GM12891 (cell line): ENCODE measurements at regions not wholly inside any gene's neighbourhood (a gene's known extent, or its start where the extent isn't known, plus 50 kb on each side); places are given as distances from the start of the nearest gene placed in this dataset.

Source experiments
- DNase-seq: peaks from one replicate; pipeline ENCODE4 v3.0.0; 2011; ENCODE audit warnings: low spot score; ENCODE audit not compliant: insufficient read length
- FAIRE-seq: peaks from 2 replicates; lab custom pipeline; 2011; peaks lifted over from hg19 to GRCh38; lab: Jason Lieb, UNC
- PAX5 ChIP-seq: IDR thresholded peaks from 2 replicates; pipeline ENCODE4 v1.6.1; 2011; ENCODE audit warnings: low read length, moderate library complexity, mild to moderate bottlenecking; ENCODE audit not compliant: insufficient read depth, severe bottlenecking
- POLR2A ChIP-seq: IDR thresholded peaks from 2 replicates; pipeline ENCODE4 v1.6.1; 2011; ENCODE audit warnings: low read depth, low read length, control low read depth
- POLR2AphosphoS5 ChIP-seq: IDR thresholded peaks from 2 replicates; pipeline ENCODE4 v1.6.1; 2011; ENCODE audit warnings: low read depth, low read length, control low read depth
- POU2F2 ChIP-seq: IDR thresholded peaks from 2 replicates; pipeline ENCODE4 v1.6.1; 2011; ENCODE audit warnings: low read depth, mild to moderate bottlenecking, control low read depth, low read length, moderate library complexity
- SPI1 ChIP-seq: IDR thresholded peaks from 2 replicates; pipeline ENCODE4 v1.6.1; 2011; ENCODE audit warnings: low read depth, low read length, control low read depth
- TAF1 ChIP-seq: IDR thresholded peaks from 2 replicates; pipeline ENCODE4 v1.6.1; 2011; ENCODE audit warnings: low read depth, low read length, control low read depth

GRCh38 chr3:103167850-103168249 lies 733.0 kb downstream of the ZPLD1 start:
- FAIRE-seq = no peak
- no peak for DNase-seq
- TF ChIP-seq PAX5 = no peak
- TF ChIP-seq POU2F2 = no peak
- TF ChIP-seq SPI1 = no peak
- TF ChIP-seq TAF1 = no peak
- no peak for TF ChIP-seq POLR2AphosphoS5
- TF ChIP-seq POLR2A = no peak

GRCh38 chr3:103169289-103169688 lies 734.5 kb downstream of the ZPLD1 start:
- DNase-seq (no peak), FAIRE-seq (no peak)
- TF ChIP-seq POLR2A (no peak), POLR2AphosphoS5 (no peak), SPI1 (no peak), TAF1 (no peak), POU2F2 (no peak), PAX5 (no peak)

GRCh38 chr3:103170651-103171050 lies 735.8 kb downstream of the ZPLD1 start:
- DNase-seq (no peak), FAIRE-seq (no peak)
- TF ChIP-seq POU2F2 (no peak), PAX5 (no peak), POLR2A (no peak), TAF1 (no peak), SPI1 (no peak), POLR2AphosphoS5 (no peak)

GRCh38 chr3:103173940-103174339 lies 739.1 kb downstream of the ZPLD1 start:
- no peak for TF ChIP-seq POLR2A
- no peak for TF ChIP-seq POLR2AphosphoS5
- TF ChIP-seq TAF1 = no peak
- TF ChIP-seq PAX5 = no peak
- no peak for TF ChIP-seq POU2F2
- no peak for TF ChIP-seq SPI1
- no peak for DNase-seq
- FAIRE-seq = no peak

- FAIRE-seq (no peak), DNase-seq (no peak)
- TF ChIP-seq SPI1 = no peak
- TF ChIP-seq POU2F2 = no peak
- no peak for TF ChIP-seq POLR2AphosphoS5
- TF ChIP-seq TAF1 = no peak
- TF ChIP-seq POLR2A = no peak
- TF ChIP-seq PAX5 = no peak
These were observed 746.3 kb downstream of the ZPLD1 start for GRCh38 chr3:103181160-103181559.

GRCh38 chr3:103184772-103185171 lies 750.0 kb downstream of the ZPLD1 start:
- no peak for DNase-seq
- no peak for FAIRE-seq
- TF ChIP-seq PAX5 (no peak), POLR2AphosphoS5 (no peak)

GRCh38 chr3:103189941-103190340 lies 755.1 kb downstream of the ZPLD1 start:
- no peak for TF ChIP-seq TAF1
- TF ChIP-seq SPI1 = no peak
- TF ChIP-seq POLR2A = no peak
- no peak for TF ChIP-seq PAX5
- TF ChIP-seq POLR2AphosphoS5 = no peak
- FAIRE-seq (no peak), DNase-seq (no peak)

GRCh38 chr3:103195216-103195615 lies 760.4 kb downstream of the ZPLD1 start:
- no peak for DNase-seq
- TF ChIP-seq POLR2AphosphoS5 = no peak
- no peak for TF ChIP-seq POLR2A
- TF ChIP-seq SPI1 = no peak
- TF ChIP-seq TAF1 = no peak
- no peak for TF ChIP-seq PAX5
- TF ChIP-seq POU2F2 = no peak
- FAIRE-seq = no peak

- FAIRE-seq (no peak), DNase-seq (no peak)
- TF ChIP-seq POLR2AphosphoS5 (no peak), TAF1 (no peak), POLR2A (no peak), SPI1 (no peak), PAX5 (no peak)
These were observed 768.6 kb downstream of the ZPLD1 start for GRCh38 chr3:103203441-103203840.

- TF ChIP-seq PAX5 (no peak), POU2F2 (no peak), SPI1 (no peak), POLR2AphosphoS5 (no peak), TAF1 (no peak), POLR2A (no peak)
- DNase-seq (no peak), FAIRE-seq (no peak)
These were observed 775.8 kb downstream of the ZPLD1 start for GRCh38 chr3:103210583-103210982.
